ENCODE measurements at regions not wholly inside any gene's neighbourhood (a gene's known extent, or its start where the extent isn't known, plus 50 kb on each side); places are given as distances from the start of the nearest gene placed in this dataset.

DNA sequence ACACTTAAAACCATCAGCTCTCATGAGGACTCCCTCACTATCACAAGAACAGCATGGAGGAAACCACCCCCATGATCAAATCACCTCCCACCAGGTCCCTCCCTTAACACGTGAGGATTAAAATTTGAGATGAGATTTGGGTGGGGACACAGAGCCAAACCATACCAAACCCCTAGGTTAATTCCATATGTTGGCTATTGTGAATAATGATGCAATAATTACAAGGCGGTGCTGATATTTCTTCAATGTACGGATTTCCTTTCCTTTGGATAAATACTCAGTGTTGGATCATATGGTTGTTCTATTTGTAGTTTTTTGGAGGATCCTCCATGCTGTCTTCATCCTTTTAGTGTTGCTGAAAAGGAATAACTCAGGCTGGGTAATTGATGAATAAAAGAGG is 652.1 kb upstream of the PKDCC start:
- DNase-seq (ENCODE audit: low read depth in 3 of 3) = no peak

- no peak for DNase-seq (ENCODE audit: low read depth in 3 of 3)
These were observed 648.3 kb upstream of the PKDCC start for GRCh38 chr2:41399437-41400087.

DNA sequence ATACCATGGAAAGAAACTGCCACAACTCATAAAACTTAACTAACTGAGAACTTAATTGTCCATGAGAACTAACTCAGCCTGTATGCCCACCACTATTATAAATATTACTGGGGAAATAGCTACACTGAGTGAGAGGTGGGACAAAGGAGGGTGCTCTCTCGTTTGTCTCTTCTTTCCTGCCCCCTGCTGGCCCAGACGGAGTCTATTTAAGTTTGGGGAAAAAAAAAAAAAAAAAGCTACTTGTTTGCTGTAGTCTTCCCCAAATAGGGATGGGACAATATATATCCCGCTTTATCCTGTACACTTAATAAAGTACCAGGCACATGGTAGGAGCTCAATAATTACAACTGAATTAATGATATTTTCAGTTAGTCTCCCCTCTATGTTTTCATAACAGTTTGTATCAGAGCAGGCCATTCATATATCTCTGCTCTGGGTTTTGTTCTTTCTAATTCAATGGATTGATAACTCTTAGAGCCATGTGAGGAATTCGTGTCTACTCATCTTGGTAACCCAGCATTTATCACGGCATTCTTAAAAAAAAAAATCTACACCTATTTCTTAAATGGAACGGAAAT is 647.6 kb upstream of the PKDCC start:
- DNase-seq (ENCODE audit: low read depth in 3 of 3) = no peak

DNA sequence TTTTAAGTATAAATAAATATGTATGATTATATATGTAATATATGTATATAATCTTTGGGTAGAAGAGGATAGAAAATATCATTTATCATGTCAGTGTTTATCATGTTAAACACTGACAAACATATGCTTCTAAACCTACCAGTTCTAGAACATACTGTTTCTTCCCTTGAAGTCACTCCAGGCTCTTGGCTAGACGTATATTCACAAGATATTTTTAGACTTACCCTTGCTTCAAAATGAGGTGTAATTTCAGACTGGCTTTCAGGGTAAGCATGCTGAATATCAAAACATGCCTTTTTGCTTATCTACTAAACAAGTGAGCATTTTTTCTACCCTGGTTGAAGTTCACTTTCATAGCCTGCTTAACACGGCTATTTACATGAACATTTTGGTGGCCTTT is 642.4 kb upstream of the PKDCC start:
- DNase-seq (ENCODE audit: low read depth in 3 of 3) = no peak

DNA sequence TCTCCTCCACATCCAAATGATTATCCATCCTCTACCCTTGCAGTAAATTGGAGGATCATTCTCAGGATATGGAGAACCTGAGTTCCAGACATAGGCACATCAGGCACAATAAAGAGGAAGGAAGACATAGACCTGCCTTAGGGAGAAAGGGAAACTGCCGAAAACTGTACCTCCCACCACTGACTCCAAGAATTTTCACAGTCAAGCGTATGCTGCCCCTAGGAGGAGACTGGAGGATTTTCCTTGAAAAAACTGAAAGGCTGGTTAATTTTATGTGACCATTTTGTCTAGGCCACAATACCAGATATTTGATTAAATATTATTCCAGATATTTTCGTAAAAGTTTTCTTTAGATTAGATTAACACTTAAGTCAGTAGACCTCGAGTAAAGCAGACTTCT is 638.5 kb upstream of the PKDCC start:
- DNase-seq (ENCODE audit: low read depth in 3 of 3) = no peak

GRCh38 chr2:41410011-41410410 is 637.8 kb upstream of the PKDCC start:
- no peak for DNase-seq (ENCODE audit: low read depth in 3 of 3)

- DNase-seq (ENCODE audit: low read depth in 3 of 3) = no peak
These were observed 633.9 kb upstream of the PKDCC start for GRCh38 chr2:41413813-41414485.

DNA sequence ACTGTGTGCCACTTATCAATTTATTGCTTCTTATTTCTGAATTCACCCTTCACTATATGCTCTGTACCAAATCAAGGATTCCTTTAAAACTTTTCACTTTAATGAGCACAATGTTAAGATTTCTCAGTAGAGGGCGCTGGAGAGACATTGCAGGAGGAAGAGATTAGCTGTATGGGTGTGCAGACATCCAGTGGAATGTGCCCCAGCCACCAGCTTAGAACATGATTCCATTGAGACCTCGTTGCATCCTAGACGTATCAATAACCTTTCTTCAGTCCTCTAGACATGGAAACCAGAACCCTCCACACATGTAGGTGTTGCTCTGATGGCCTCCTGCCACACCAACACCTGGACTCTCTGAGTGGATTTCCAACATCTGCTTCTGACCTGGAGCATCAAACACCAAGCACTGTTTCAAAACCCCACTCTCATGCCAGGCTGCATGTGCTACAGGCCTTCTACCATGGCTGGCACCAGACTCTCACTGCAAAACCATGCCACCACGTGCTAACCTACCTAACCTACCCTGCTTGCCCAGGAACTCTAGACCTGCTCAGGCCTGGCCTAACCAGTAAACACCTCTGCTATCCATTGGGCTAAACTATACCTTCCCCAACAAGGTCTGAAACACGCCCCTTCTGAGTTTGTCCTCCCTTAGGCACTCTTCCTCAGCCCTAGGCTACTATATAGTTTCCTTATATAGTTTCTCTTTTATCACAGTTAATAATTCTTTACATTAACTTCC is 633.2 kb upstream of the PKDCC start:
- no peak for DNase-seq (ENCODE audit: low read depth in 3 of 3)

DNA sequence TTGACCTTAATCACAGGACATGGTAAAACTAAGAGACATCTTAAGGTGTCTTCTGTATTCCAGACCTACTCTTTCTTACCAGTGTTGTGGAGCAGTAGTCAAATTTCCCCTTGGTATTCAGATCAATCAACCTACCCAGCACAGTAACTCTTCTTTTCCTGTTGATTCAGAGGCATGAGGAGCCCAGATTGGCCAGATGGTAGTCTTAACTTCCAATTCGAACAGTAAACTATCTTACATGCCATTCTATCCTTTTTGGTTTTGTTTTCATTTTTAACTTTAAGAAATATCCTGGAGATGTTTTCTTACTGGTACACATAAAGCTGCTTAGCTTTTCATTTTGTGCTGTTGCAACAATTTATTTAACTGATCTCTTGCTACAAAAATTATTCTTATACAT is 630.3 kb upstream of the PKDCC start:
- DNase-seq (ENCODE audit: low read depth in 3 of 3) = no peak

DNA sequence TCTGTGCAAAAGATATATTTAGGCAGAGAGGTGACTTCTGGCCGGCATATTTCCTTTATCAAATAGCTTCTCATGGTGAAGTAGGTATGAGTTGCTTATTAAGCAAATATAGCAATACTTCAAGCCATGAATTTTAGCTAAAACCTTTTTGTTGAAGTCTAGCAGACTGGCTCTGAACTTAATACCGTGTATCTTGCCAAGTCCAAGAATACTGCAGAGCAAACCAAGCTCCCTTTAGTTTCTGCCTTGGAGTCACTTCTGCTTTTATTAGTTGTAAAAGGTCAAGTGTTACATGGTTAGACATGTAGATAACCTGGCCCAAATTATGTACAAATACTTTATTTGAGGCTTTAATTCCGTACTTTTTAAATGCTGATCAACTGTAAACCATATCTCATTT is 627.6 kb upstream of the PKDCC start:
- no peak for DNase-seq (ENCODE audit: low read depth in 3 of 3)

- no peak for DNase-seq (ENCODE audit: low read depth in 3 of 3)
These were observed 626.9 kb upstream of the PKDCC start for GRCh38 chr2:41420872-41421271.

DNA sequence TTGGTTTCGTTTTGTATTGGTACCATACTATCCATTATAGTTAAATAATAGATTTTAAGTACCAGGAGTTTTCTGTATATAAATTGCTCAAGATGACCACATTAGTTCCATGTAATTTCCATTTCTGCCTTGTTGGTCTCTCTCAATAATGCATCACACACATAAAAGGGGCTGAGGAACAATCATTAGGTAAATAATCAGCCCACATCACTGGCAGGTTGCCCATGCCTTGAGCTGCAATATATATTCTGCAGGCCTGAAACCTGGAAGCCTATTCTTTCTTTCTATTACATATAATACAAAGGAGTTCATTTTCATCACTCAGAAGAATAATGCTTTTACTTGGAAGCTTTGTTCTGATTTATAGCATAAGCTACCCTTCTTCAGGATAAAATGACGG is 616.1 kb upstream of the PKDCC start:
- no peak for DNase-seq (ENCODE audit: low read depth in 3 of 3)

DNA sequence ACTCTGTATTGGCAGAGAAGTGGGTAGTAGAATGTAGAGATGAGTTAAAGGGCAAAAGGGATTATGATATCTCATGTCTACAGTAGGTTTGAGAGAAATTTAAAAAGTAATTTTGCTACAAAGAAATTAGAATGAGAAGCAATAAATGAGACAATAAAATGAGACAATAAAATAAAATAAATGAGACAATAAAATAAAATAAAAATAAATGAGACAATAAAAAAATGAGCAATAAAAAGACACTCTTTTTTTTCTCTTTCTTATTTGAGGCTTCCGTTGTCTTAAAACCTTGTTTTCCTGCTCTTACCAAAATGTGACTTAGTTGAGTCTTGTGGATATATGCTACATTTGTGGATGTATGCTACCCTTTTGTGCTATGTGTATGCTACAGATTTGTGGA is 615.4 kb upstream of the PKDCC start:
- no peak for DNase-seq (ENCODE audit: low read depth in 3 of 3)

DNA sequence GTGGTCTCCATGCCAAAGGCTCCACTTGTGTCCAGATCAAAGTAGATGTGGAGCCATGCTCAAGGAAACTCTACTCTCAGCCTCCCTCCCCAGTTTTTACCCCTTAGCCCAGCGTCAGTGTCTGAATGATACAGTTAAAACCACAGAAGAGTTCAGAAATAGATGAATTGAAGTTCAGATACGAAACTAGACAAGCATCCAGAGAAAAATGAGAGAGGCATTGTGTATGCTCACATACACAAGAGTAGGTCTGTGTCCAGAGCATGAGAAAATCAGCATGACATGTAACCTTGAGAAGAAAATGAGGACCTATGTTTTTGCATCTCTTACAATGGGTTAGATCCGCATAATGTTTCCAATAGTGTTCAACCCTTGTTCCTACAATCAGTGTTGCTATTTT is 612.8 kb upstream of the PKDCC start:
- DNase-seq (ENCODE audit: low read depth in 3 of 3) = no peak

DNA sequence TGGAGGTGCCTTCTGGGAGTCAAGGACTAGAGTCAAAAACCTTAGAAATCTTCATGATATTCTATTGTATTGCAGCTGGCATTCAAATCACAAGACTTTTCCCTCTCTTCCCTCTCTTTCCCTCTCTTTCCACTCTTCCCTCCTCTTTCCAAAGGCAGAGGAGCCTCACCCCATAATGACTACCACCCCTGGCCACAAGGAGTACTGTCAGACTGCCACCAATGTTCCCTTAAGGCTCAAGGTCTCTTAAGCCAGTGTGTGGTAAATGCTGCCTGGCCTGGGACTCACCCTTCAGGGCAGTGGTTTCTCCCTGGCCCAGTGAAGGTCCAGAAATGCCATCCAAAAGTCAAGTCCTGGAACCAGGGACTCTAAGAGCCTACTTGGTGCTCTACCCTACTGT is 605.9 kb upstream of the PKDCC start:
- no peak for DNase-seq (ENCODE audit: low read depth in 3 of 3)

DNA sequence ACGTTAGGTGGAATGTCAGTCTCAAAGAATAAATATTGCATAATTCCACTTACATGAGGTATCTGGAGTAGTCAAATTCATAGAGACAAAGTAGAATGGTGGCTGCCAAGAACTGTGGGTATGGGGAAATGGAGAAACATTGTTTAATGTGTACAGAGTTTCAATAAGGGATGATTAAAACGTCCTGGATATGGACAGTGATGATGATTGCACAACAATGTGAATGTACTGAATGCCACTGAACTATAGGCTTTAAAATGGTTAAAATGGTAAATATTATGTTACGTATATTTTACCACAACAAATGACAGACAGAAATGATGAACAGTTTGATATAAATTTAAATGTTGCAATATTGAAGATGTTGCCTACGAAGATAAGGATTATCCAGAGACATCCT is 602.0 kb upstream of the PKDCC start:
- DNase-seq (ENCODE audit: low read depth in 3 of 3) = no peak

- DNase-seq (ENCODE audit: low read depth in 3 of 3) = no peak
These were observed 601.6 kb upstream of the PKDCC start for GRCh38 chr2:41446266-41446665.

GRCh38 chr2:41448221-41448620 is 599.6 kb upstream of the PKDCC start:
- no peak for DNase-seq (ENCODE audit: low read depth in 3 of 3)

- no peak for DNase-seq (ENCODE audit: low read depth in 3 of 3)
These were observed 590.8 kb upstream of the PKDCC start for GRCh38 chr2:41457026-41457425.

GRCh38 chr2:41460661-41461060 is 587.2 kb upstream of the PKDCC start:
- DNase-seq (ENCODE audit: low read depth in 3 of 3) = no peak

- no peak for DNase-seq (ENCODE audit: low read depth in 3 of 3)
These were observed 583.4 kb upstream of the PKDCC start for GRCh38 chr2:41464395-41464794.

DNA sequence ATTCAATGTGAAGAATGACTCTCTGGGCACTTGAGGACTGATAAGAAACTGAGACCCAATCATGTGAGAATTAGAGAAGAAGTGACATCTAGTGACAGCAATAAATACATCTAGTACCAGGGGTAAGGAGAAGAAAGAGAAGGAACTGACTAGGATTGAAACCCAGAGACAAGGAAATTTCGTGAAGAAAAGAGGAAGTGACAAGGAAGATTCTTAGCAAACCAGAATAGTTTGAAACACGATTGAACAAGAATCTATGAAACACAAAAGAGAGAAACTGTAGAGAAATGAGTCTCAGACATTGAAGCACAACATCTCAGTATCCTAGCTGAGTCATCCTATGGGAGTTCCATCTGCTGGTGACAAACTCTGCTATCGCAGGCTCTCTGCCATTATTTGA is 571.9 kb upstream of the PKDCC start:
- no peak for DNase-seq (ENCODE audit: low read depth in 3 of 3)

DNA sequence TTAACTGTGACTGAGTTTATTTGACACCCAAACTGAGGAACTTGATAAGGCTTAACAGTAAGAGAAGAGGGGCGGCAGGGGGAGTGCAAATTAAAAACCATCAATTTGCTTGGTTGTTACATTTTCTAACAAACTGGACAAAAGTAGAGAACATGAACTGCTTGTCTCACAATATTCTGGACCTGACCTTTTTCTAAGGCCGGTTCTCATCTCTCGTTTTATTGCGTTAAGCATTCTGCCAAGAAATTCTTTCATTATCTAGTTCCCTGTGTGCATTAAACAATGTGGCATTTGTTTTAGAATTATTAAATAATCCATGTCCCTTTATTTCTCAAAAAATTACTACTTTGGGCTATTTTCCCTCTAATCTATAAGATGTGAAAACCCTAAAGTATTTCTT is 565.2 kb upstream of the PKDCC start:
- no peak for DNase-seq (ENCODE audit: low read depth in 3 of 3)

Data from stimulated activated CD4-positive, alpha-beta T cell treated with anti-CD3 and anti-CD28 coated beads, TNF-alpha, amount 100 ng/mL, for 24 hours (primary cell).